ENCODE measurements at regions not wholly inside any gene's neighbourhood (a gene's known extent, or its start where the extent isn't known, plus 50 kb on each side); places are given as distances from the start of the nearest gene placed in this dataset.

DNA sequence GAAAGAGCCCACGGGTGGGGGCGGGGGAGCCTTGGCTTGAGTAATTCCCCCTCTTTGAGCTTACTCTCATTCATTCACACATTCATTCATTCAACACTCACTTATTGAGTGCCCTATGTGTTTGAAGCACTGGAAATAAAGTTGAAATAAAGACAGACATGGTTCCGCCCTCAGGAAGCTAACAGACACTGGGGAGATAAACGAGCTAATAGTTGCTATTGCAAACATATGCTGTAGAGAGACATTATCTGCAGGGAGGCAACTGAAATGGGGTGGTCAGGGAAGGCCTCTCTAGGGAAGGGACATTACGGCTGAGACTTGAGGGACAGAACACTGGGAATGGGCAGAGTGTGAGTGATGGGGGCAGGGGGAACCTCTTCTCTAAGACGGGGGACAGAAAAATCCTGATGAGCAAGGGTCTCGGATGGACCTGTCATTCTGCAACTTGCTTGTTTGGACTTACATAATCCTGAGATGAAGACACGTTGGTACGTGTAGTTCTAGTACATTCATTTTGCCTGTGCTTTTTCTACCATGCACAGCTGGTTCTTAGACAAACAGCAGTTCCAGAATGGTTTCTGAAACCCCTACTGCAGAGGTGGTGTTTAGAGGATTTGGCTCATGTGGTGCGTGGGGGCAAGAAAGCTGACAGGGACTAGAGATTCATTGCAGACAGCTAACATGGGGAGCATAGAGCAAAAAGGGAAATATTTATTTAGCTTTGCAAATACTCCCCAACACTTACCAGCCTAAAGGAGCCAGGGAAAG is 71.1 kb upstream of the BLCAP start:
- Histone ChIP-seq H3K27me3 (no peaks in the 10 kb centered on the region), H3K36me3 (no peaks in the 10 kb centered on the region), H3K4me1 (no peaks in the 10 kb centered on the region), H3K9me3 (no peaks in the 10 kb centered on the region), H3K27ac (no peak overlapping the region), H3K9ac (ENCODE audit: low read depth in 2 of 2, low read length in 2 of 2) (no peak overlapping the region), H3K4me3 (no peak overlapping the region)
- intact Hi-C loops (cut with DNase I) = no loop called here
- DNase-seq = no peak
- TF ChIP-seq, protein P1, sequence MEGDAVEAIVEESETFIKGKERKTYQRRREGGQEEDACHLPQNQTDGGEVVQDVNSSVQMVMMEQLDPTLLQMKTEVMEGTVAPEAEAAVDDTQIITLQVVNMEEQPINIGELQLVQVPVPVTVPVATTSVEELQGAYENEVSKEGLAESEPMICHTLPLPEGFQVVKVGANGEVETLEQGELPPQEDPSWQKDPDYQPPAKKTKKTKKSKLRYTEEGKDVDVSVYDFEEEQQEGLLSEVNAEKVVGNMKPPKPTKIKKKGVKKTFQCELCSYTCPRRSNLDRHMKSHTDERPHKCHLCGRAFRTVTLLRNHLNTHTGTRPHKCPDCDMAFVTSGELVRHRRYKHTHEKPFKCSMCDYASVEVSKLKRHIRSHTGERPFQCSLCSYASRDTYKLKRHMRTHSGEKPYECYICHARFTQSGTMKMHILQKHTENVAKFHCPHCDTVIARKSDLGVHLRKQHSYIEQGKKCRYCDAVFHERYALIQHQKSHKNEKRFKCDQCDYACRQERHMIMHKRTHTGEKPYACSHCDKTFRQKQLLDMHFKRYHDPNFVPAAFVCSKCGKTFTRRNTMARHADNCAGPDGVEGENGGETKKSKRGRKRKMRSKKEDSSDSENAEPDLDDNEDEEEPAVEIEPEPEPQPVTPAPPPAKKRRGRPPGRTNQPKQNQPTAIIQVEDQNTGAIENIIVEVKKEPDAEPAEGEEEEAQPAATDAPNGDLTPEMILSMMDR (IDR thresholded peaks at IDR 0.05) = no peak

DNA sequence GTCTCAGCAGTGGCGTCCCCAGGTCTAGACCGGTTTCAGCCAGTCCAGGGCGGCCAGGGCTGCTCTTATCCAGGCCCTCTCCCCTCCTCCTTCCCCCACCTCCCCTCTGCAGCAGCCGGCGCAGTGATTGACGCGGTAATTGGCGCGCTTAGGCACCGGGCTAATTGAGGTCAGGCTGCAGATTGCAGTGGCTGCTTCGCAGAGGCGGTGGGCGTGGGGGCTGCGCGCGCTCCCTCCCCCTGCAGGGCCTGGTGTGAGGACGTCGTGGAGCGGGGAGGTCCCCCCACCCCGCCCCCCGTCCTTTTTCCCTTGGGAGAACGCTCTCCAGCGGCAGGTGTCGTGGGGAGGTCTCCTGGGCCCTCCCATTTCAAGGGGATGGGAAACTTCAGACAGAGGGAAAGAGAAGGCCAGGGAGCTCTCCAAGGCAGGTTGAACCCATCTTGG is 70.4 kb upstream of the BLCAP start:
- no peaks in the 10 kb centered on the region for H3K36me3 ChIP-seq
- no peak overlapping the region for H3K9ac ChIP-seq (ENCODE audit: low read depth in 2 of 2, low read length in 2 of 2)
- no peaks in the 10 kb centered on the region for H3K4me1 ChIP-seq
- no peaks in the 10 kb centered on the region for H3K9me3 ChIP-seq
- TF ChIP-seq, protein P1 (IDR thresholded peaks at IDR 0.05) = no peak
- no peak for DNase-seq
- H3K4me3 ChIP-seq = no peak overlapping the region
- intact Hi-C loops (cut with DNase I) = no loop called here
- H3K27me3 ChIP-seq = no peaks in the 10 kb centered on the region
- H3K27ac ChIP-seq = no peak overlapping the region

DNA sequence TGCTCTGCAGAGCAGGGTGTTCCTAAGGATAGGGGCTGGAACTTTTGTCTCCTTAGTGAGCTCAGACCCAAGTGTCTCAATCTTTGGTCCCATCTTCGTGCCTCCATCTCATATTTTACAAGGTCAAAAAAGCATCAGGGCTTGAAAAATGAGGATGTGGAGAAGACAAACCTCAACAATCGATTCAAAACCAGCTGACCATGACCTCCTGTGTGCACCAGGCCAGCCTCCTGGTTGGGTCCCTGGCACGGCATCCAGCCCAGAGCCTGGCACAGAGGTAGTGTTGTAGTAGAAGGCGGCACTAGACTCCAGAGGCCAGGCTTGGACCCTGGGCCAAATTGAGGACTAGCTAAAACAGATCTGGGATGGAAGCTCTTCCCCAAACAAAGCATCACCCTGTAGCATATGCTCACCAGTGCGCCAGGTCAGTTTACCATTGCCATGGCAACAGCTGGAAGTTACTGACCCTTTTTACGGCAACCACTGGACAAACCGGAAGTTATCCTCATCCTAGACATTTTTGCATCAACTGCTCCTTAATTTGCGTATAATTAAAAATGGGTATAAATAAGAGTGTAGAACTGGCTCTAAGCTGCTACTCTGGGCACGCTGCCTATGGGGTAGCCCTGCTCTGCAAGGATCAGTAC is 69.3 kb upstream of the BLCAP start:
- Histone ChIP-seq H3K9me3 (no peaks in the 10 kb centered on the region), H3K36me3 (no peaks in the 10 kb centered on the region), H3K27ac (no peak overlapping the region), H3K4me1 (no peaks in the 10 kb centered on the region), H3K27me3 (peaks cover 3% of the 10 kb centered on the region), H3K9ac (ENCODE audit: low read depth in 2 of 2, low read length in 2 of 2) (no peak overlapping the region), H3K4me3 (no peak overlapping the region)
- intact Hi-C loops (cut with DNase I) = no loop called here
- no peak for DNase-seq
- TF ChIP-seq, protein P1 (IDR thresholded peaks at IDR 0.05) = no peak

DNA sequence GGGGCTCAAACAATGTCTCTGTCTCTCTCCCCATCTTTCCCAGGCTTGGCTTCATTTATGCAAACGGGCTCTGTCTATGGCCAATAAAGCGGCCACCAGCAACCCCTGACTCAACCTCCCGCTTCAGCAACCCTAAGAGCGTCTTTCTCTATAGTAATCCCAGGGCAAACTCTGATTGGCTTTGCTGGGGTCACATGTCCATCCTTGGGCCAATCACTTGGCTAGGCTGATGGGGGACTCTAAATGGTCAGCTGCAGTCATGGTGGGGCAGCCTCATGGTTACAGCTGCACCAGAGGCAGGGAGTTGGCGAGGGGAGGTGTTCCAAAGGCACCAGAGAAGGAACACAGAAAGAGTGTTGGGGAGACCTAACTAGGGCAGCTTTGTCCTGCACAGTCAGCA is 68.5 kb upstream of the BLCAP start:
- no peak overlapping the region for H3K27ac ChIP-seq
- TF ChIP-seq, protein P1 (IDR thresholded peaks at IDR 0.05) = no peak
- no peaks in the 10 kb centered on the region for H3K9me3 ChIP-seq
- no peak for DNase-seq
- intact Hi-C loops (cut with DNase I) = no loop called here
- no peak overlapping the region for H3K9ac ChIP-seq (ENCODE audit: low read depth in 2 of 2, low read length in 2 of 2)
- H3K27me3 ChIP-seq = peaks cover 3% of the 10 kb centered on the region
- no peaks in the 10 kb centered on the region for H3K4me1 ChIP-seq
- no peak overlapping the region for H3K4me3 ChIP-seq
- no peaks in the 10 kb centered on the region for H3K36me3 ChIP-seq

DNA sequence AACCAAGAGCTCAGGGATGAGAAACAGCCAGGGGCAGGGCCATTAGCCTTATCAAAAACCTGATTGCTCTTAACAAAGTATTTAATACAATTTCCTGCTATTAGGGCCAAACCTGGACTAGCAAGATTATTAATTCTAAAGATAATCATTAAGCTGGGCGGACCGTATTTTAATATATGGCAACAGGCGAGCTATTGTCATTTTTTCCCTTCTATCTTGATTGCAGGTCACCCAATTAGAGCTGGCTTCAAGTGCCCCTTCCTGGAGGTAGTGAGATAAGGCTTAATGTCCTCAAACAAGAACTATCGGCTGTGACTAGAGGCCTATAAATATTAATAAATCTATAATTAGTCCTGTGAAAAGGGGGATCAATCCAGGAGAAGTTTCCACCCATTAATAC is 66.0 kb upstream of the BLCAP start:
- H3K27ac ChIP-seq = no peak overlapping the region
- TF ChIP-seq, protein P1 (IDR thresholded peaks at IDR 0.05) = no peak
- H3K9me3 ChIP-seq = no peaks in the 10 kb centered on the region
- H3K27me3 ChIP-seq = peaks cover 3% of the 10 kb centered on the region
- intact Hi-C loops (cut with DNase I) = no loop called here
- H3K36me3 ChIP-seq = no peaks in the 10 kb centered on the region
- no peak overlapping the region for H3K9ac ChIP-seq (ENCODE audit: low read depth in 2 of 2, low read length in 2 of 2)
- no peaks in the 10 kb centered on the region for H3K4me1 ChIP-seq
- no peak for DNase-seq
- H3K4me3 ChIP-seq = no peak overlapping the region

Data from colonic mucosa (tissue), 4 donors.